ENCODE measurements at regions not wholly inside any gene's neighbourhood (a gene's known extent, or its start where the extent isn't known, plus 50 kb on each side); places are given as distances from the start of the nearest gene placed in this dataset.

GRCh38 chr4:138673053-138673452, 342.5 kb upstream of the NOCT start:
- Histone ChIP-seq H3K9me3 (ENCODE audit: control insufficient read depth, insufficient read depth, low read length) (no peaks in the 10 kb centered on the region; the same call in 1 of the 2 replicates), H3K27ac (ENCODE audit: low read depth, low read length) (no peak overlapping the region), H3K27me3 (ENCODE audit: control insufficient read depth, insufficient read depth, low read length) (no peaks in the 10 kb centered on the region), H3K4me3 (ENCODE audit: low read depth, low read length) (no peak overlapping the region)
- DNase-seq (ENCODE audit: low read depth, low spot score) = no peak
- ChIA-PET CTCF (no interaction called here), POLR2A (no interaction called here)
- TF ChIP-seq CTCF (IDR thresholded peaks at IDR 0.05; ENCODE audit: low read depth, low read length) = no peak

GRCh38 chr4:138672393-138672976, 343.1 kb upstream of the NOCT start:
- DNase-seq (ENCODE audit: low read depth, low spot score) = no peak
- H3K27me3 ChIP-seq (ENCODE audit: control insufficient read depth, insufficient read depth, low read length) = no peaks in the 10 kb centered on the region
- POLR2A ChIA-PET = no interaction called here
- no peak overlapping the region for H3K27ac ChIP-seq (ENCODE audit: low read depth, low read length)
- CTCF ChIA-PET = interaction anchor here (2.1 kb wide), 1 partner anchor 9 kb away, joined by 15 read pairs; no protein-coding TSS in a partner anchor
- no peaks in the 10 kb centered on the region; the same call in 1 of the 2 replicates for H3K9me3 ChIP-seq (ENCODE audit: control insufficient read depth, insufficient read depth, low read length)
- H3K4me3 ChIP-seq (ENCODE audit: low read depth, low read length) = no peak overlapping the region
- TF ChIP-seq CTCF (IDR thresholded peaks at IDR 0.05; ENCODE audit: low read depth, low read length) = no peak

GRCh38 chr4:138671606-138672084, 343.9 kb upstream of the NOCT start:
- CTCF ChIA-PET = interaction anchor here (2.1 kb wide), 1 partner anchor 9 kb away, joined by 15 read pairs; no protein-coding TSS in a partner anchor
- Histone ChIP-seq H3K27me3 (ENCODE audit: control insufficient read depth, insufficient read depth, low read length) (no peaks in the 10 kb centered on the region), H3K9me3 (ENCODE audit: control insufficient read depth, insufficient read depth, low read length) (no peaks in the 10 kb centered on the region; the same call in 1 of the 2 replicates), H3K27ac (ENCODE audit: low read depth, low read length) (no peak overlapping the region), H3K4me3 (ENCODE audit: low read depth, low read length) (no peak overlapping the region)
- POLR2A ChIA-PET = no interaction called here
- DNase-seq (ENCODE audit: low read depth, low spot score) = no peak
- no peak for TF ChIP-seq CTCF (IDR thresholded peaks at IDR 0.05; ENCODE audit: low read depth, low read length)

GRCh38 chr4:138671106-138671505, 344.5 kb upstream of the NOCT start:
- DNase-seq (ENCODE audit: low read depth, low spot score) = no peak
- Histone ChIP-seq H3K4me3 (ENCODE audit: low read depth, low read length) (no peak overlapping the region), H3K27me3 (ENCODE audit: control insufficient read depth, insufficient read depth, low read length) (no peaks in the 10 kb centered on the region), H3K27ac (ENCODE audit: low read depth, low read length) (no peak overlapping the region), H3K9me3 (ENCODE audit: control insufficient read depth, insufficient read depth, low read length) (no peaks in the 10 kb centered on the region; the same call in 1 of the 2 replicates)
- no peak for TF ChIP-seq CTCF (IDR thresholded peaks at IDR 0.05; ENCODE audit: low read depth, low read length)
- ChIA-PET POLR2A (no interaction called here), CTCF (interaction anchor here (2.1 kb wide), 1 partner anchor 10 kb away, joined by 15 read pairs; no protein-coding TSS in a partner anchor)

GRCh38 chr4:138670681-138671080, 344.9 kb upstream of the NOCT start:
- no peak for DNase-seq (ENCODE audit: low read depth, low spot score)
- H3K9me3 ChIP-seq (ENCODE audit: control insufficient read depth, insufficient read depth, low read length) = no peaks in the 10 kb centered on the region; the same call in 1 of the 2 replicates
- TF ChIP-seq CTCF (IDR thresholded peaks at IDR 0.05; ENCODE audit: low read depth, low read length) = no peak
- no peak overlapping the region for H3K27ac ChIP-seq (ENCODE audit: low read depth, low read length)
- H3K27me3 ChIP-seq (ENCODE audit: control insufficient read depth, insufficient read depth, low read length) = no peaks in the 10 kb centered on the region
- ChIA-PET POLR2A (no interaction called here), CTCF (interaction anchor here (2.1 kb wide), 1 partner anchor 10 kb away, joined by 15 read pairs; no protein-coding TSS in a partner anchor)
- H3K4me3 ChIP-seq (ENCODE audit: low read depth, low read length) = no peak overlapping the region
